ENCODE measurements at regions not wholly inside any gene's neighbourhood (a gene's known extent, or its start where the extent isn't known, plus 50 kb on each side); places are given as distances from the start of the nearest gene placed in this dataset.
"Not testable (repeated sequence)": the region's sequence is repeated elsewhere in the genome, so short reads cannot be mapped to it uniquely, and the experiment has no call there.

GRCh38 chr6:23784301-23784919 lies 341.6 kb upstream of the NRSN1 start:
- DNase-seq, result no peak
- no peak for ATAC-seq

- no peak for DNase-seq
These were observed 335.3 kb upstream of the NRSN1 start for GRCh38 chr6:23790756-23791155.

GRCh38 chr6:23797041-23797440 lies 329.0 kb upstream of the NRSN1 start:
- ATAC-seq, result no peak
- no peak for DNase-seq

More at GRCh38 chr6:23790756-23791155, 335.3 kb upstream of the NRSN1 start:
- no peak for ATAC-seq

- not testable (repeated sequence) for DNase-seq, ATAC-seq
These were observed 321.7 kb upstream of the NRSN1 start for GRCh38 chr6:23804289-23804688.

- ATAC-seq, result not testable (repeated sequence)
These were observed 304.9 kb upstream of the NRSN1 start for GRCh38 chr6:23821141-23821540.

GRCh38 chr6:23823421-23823820 lies 302.6 kb upstream of the NRSN1 start:
- DNase-seq, result no peak
- no peak for ATAC-seq

More at GRCh38 chr6:23821141-23821540, 304.9 kb upstream of the NRSN1 start:
- DNase-seq, result not testable (repeated sequence)

GRCh38 chr6:23826572-23826971 lies 299.4 kb upstream of the NRSN1 start:
- no peak for ATAC-seq
- no peak for DNase-seq

GRCh38 chr6:23828861-23829260 lies 297.2 kb upstream of the NRSN1 start:
- DNase-seq, result no peak

GRCh38 chr6:23841116-23841515 lies 284.9 kb upstream of the NRSN1 start:
- DNase-seq, result no peak
- ATAC-seq, result no peak

More at GRCh38 chr6:23828861-23829260, 297.2 kb upstream of the NRSN1 start:
- no peak for ATAC-seq

GRCh38 chr6:23842760-23843159 lies 283.3 kb upstream of the NRSN1 start:
- ATAC-seq (no peak), DNase-seq (no peak)

- DNase-seq, result no peak
- ATAC-seq, result no peak
These were observed 274.5 kb upstream of the NRSN1 start for GRCh38 chr6:23851522-23851921.

GRCh38 chr6:23853566-23854133 lies 272.4 kb upstream of the NRSN1 start:
- ATAC-seq, result not testable (repeated sequence)

GRCh38 chr6:23854154-23854553 lies 271.9 kb upstream of the NRSN1 start:
- not testable (repeated sequence) for DNase-seq, ATAC-seq

More at GRCh38 chr6:23853566-23854133, 272.4 kb upstream of the NRSN1 start:
- DNase-seq, result not testable (repeated sequence)

- DNase-seq (no peak), ATAC-seq (no peak)
These were observed 270.4 kb upstream of the NRSN1 start for GRCh38 chr6:23855497-23856116.

GRCh38 chr6:23870496-23870895 lies 255.5 kb upstream of the NRSN1 start:
- no peak for DNase-seq
- no peak for ATAC-seq

- ATAC-seq, result no peak
- no peak for DNase-seq
These were observed 252.9 kb upstream of the NRSN1 start for GRCh38 chr6:23873161-23873560.

GRCh38 chr6:23875006-23875405 lies 251.0 kb upstream of the NRSN1 start:
- ATAC-seq (no peak), DNase-seq (no peak)

GRCh38 chr6:23879816-23880215 lies 246.2 kb upstream of the NRSN1 start:
- DNase-seq, result no peak
- ATAC-seq, result no peak

GRCh38 chr6:23890543-23891227 lies 235.3 kb upstream of the NRSN1 start:
- ATAC-seq, result no peak
- DNase-seq, result no peak

- ATAC-seq, result no peak
These were observed 220.7 kb upstream of the NRSN1 start for GRCh38 chr6:23905133-23905815.

GRCh38 chr6:23910420-23910819 lies 215.6 kb upstream of the NRSN1 start:
- DNase-seq (no peak), ATAC-seq (no peak)

More at GRCh38 chr6:23905133-23905815, 220.7 kb upstream of the NRSN1 start:
- DNase-seq, result no peak

GRCh38 chr6:23927935-23928334 lies 198.1 kb upstream of the NRSN1 start:
- DNase-seq (no peak), ATAC-seq (no peak)

Data from stimulated activated naive CD8-positive, alpha-beta T cell treated with anti-CD3 and anti-CD28 coated beads, Interleukin-15, Interleukin-2, amounts not matched to agents 100 U/mL and 50 U/mL, for 24 hours (primary cell).